Ecto neural progenitor cell (in vitro differentiated cells): ENCODE measurements at regions not wholly inside any gene's neighbourhood (a gene's known extent, or its start where the extent isn't known, plus 50 kb on each side); places are given as distances from the start of the nearest gene placed in this dataset.
"Not testable (repeated sequence)": the region's sequence is repeated elsewhere in the genome, so short reads cannot be mapped to it uniquely, and the experiment has no call there.

Experiments used
- DNase-seq: peaks from one replicate; pipeline ENCODE4 v3.0.0-alpha.2; 2018; ENCODE audit warnings: low spot score

DNA sequence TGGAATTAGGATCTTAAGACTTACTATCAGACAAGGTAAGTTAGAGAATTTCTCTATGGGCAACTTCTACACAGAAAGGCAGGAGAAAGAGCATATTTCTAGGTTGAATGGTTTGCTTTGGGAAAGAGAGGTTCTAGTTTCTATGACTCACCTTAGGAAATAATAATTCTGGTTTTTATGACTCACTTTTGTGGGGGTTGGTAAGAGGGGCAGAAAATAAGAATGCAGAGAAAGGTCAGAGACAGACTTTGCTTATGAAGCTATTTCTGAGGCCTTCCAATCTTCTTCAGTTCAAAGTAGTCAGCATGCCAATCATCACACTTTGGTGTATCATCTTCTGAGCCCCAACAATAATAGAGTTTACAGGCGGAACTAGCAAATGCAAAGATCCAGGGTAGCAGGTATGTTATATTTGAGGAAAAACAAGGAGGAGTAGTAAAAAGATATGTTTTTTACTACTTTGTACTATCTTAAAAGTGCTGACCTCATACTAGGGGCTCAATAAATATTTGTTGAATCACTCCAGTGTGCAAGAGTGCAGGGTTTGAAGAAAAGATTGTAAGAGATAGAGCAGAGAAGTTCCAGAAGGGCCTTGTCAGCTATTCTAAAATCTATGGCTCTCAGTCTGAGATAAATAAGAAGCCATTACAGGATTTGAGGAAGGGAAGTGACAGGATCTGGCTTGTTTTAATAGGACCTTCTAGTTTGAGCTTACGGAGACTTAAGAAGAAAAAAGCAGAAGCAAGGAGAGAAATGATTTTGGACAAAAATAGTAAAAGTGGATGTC, 56.7 kb upstream of the LRFN5 start:
- no peak for DNase-seq

DNA sequence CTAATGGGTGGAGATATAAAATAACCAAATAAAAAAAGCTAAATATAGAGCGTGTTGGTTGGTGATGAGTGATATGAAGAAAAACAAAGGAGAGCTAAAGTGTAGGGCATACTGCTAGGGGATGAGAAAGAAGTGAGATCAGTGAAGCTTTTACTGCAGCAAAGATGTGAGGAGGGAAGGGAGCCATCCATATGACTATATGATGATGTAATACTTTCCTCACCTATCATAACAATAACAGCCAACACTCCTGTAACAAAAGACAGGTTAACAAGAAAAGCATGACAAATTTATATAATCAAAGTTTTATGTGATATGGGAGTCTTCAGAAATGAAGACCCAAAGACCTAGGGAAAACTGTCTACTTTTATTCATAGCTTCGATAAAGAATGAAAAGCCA, 57.4 kb upstream of the LRFN5 start:
- no peak for DNase-seq

- no peak for DNase-seq
These were observed 58.0 kb upstream of the LRFN5 start for GRCh38 chr14:41548666-41549065.

DNA sequence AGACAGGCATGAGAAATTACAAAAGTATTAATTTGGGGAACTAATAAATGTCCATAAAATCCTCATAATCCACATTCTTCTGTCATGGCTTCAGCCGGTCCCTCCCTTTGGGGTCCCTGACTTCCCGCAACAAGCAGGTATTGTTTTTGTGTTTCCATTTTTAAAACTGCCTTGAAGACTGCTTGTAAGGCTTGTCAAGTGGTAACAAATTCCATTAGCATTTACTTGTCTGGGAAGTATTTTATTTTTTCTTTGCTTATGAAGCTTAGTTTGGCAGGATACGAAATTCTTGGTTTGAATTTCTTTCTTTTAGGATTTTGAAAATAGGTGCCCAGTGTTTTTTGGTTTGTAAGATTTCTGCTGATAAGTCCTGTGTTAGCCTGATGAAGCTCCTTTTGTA, 65.3 kb upstream of the LRFN5 start:
- DNase-seq, result no peak

DNA sequence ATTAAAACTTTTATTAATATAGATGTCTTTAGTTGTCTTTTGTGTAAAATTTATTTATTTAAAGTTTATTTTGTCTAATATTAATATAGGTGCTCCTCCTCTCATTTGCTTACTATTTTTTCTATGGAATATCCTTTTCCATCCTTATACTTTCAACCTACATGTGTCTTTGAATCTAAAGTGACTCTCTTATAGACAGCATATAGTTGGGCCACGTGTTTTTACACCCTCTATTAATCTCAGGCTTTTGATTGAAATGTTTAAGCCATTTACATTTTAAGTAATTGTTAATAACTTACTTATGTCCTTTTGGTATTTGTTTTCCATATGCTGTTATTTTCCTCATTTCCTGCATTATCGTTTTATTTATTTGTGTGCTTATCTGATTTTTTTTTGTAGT, 74.4 kb upstream of the LRFN5 start:
- no peak for DNase-seq

- no peak for DNase-seq
These were observed 84.8 kb upstream of the LRFN5 start for GRCh38 chr14:41521891-41522290.

GRCh38 chr14:41518030-41518429, 88.6 kb upstream of the LRFN5 start:
- not testable (repeated sequence) for DNase-seq

DNA sequence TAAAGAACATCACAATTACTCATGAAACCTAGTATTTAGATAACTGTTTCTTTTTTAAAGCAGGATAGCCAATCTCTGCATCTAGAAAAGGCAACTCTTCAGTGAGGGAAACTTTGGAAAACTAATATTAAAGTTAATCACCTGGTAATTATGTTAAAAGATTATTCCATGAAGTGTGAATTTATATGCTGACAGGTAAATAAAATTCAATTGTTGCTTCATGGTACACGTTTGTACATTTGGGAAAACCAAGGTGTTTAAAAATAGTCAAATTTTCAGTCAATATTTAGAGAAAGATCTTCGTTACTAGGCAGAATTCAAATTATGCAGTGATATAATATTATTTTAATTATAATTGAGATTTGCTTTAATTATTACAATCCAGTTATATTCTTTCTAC, 100.1 kb upstream of the LRFN5 start:
- DNase-seq, result no peak

- DNase-seq, result no peak
These were observed 101.2 kb upstream of the LRFN5 start for GRCh38 chr14:41505491-41505890.

DNA sequence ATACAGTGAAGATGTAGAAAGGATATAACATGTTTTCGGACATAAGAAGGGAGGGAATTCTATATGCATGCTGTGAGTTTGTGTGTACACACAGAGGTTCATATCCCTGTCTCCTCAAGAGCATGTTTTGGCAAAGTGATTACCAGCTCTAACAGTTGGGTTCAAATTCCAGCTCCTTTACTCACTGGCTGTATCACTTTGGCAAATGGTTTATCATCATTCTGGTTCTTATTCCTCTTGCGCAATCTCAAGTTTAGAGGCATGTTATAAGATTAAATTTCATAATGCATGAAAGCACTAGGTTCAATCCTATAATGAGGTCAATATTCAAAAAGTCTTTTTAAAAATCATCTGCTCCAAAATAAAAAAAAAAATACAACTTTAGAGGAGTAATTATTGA, 107.7 kb upstream of the LRFN5 start:
- DNase-seq, result no peak

- no peak for DNase-seq
These were observed 116.4 kb upstream of the LRFN5 start for GRCh38 chr14:41490323-41490722.

GRCh38 chr14:41489315-41489972, 117.2 kb upstream of the LRFN5 start:
- DNase-seq, result no peak

DNA sequence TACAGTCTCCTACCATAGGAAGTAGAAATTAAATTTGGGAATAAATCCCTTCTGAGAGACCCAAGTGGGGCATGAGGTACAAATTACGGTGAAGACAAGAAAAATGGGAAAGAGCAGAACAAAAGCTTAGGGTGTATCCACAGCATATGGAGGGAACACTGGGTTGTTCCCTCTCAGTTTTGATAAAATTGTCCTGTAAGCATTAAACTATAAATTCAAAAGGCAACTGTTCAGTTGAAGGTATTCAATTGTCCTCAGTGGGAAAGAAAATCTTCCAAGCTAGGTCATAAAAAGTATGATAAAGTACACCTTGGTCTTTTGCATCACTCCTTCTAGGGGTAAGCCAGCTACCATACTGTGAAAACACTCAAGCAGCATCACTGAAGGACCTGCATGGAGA, 118.3 kb upstream of the LRFN5 start:
- DNase-seq, result no peak

DNA sequence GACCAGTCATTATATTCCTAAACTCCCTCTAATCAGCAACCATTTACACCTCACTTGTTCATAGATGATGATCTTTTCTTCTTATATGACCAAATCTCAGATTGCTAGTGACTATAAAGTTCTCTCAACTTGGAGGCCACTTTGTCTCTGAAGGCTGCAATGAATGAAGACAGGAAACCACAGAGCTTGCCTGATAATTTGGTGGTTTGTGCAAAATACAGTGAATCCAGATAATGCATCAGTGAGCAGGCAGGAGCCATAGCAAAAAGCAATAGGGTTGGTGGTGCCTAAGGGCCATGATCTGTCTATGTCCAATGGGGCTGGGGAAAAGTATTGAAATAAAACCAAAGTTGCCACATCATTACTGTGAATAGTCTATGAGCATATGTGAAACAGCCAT, 123.8 kb upstream of the LRFN5 start:
- no peak for DNase-seq

DNA sequence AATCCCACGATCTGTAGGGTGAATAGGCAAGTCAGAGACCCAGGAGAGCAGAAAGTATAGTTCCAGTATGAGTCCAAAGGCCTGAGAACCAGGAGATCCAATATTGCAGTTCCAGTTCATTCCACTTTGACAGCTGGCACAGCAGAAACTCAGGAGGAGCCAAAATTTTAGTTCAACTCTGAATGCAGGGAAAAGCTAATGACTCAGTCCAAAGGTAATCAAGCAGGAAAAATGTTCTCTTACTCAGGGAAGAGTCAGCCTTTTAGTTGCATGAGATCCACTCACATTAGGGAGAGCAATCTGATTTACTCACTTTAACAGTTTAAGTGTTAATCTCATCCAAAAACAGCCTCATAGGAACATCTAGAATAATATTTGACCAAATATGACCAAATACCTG, 130.2 kb upstream of the LRFN5 start:
- DNase-seq, result no peak

DNA sequence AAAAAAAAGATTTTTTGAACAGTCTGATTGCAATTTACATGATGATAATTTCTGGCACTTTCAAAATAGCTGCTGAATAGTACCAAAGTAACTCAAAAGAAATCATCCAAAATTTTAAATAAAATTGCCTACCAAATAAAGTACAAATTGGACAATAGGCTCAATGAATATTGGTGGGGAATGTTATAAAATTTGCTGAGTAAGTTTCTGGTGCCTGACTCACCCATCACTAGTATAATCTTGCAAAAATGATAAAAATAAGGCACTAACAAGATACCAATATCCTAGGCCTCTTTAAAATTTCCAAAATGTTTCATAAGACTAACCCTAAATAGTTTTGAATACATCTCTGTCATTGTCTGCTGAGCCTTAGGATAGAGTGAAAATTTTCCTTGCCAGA, 145.3 kb upstream of the LRFN5 start:
- DNase-seq, result no peak

- DNase-seq, result no peak
These were observed 149.3 kb upstream of the LRFN5 start for GRCh38 chr14:41457393-41457792.

- DNase-seq, result no peak
These were observed 157.6 kb upstream of the LRFN5 start for GRCh38 chr14:41449066-41449465.

DNA sequence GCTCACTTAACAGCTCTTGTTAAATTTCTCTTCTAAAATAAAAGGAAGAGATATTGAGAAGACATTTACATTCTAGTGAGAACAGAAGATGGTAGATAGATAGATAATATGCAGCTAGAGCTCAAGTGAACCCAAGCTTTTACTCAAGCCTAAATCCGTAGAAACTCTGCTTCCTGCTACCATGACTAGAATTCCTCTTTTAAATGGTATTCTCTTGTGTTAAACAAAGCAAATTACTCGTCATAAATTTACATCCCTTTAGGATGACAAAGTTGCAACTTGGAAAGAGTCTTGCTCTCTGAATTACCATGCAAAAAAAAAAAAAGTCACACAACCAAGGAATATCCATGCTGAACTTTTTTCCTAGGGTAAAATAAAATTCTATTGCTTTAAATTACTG, 160.7 kb upstream of the LRFN5 start:
- DNase-seq, result no peak

GRCh38 chr14:41423503-41423902, 183.2 kb upstream of the LRFN5 start:
- DNase-seq, result no peak

- DNase-seq, result not testable (repeated sequence)
These were observed 185.4 kb upstream of the LRFN5 start for GRCh38 chr14:41421308-41421707.

- DNase-seq, result no peak
These were observed 187.0 kb upstream of the LRFN5 start for GRCh38 chr14:41419709-41420108.

DNA sequence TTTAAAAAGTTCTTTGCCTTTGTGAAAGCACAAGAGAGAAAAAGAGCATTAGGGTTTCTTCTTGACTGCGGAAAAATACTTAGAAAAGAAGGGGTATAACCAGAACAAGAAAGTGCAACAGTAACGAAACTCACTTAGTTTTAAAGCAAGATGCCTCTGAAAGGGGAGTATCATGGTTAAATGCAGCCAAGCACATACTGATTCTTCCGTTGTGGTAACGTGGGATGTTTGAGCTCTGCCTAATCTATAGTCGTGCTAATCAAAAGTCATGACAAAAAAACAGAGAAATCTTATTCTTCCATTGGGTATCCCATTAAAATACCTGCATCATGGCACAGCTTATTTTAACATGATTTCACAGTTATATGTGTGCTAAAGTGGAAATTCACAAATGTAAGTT, 187.8 kb upstream of the LRFN5 start:
- no peak for DNase-seq

DNA sequence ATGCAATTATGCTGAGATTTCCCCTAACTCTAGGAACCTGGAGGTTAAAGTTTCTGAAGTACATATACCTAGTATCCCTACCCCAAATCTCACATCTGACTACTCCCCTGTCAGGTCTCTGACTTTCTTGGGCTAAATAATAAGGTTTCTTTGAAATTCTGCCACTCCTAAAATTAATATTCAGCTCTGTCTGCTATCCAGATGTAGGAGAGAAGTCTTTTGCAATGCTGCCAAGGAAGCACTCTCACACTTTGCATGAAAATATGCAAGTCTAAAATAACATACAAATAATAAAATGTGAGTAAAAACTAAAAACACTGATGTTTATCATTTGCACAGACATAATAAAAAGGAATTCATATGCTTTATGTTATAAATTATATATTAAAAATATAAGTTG, 196.9 kb upstream of the LRFN5 start:
- DNase-seq, result no peak
